Right lobe of liver (tissue), 4 donors: ENCODE measurements at regions not wholly inside any gene's neighbourhood (a gene's known extent, or its start where the extent isn't known, plus 50 kb on each side); places are given as distances from the start of the nearest gene placed in this dataset.

ENCODE experiments used
- POLR2A ChIP-seq: fragments of 450-650 bp; IDR thresholded peaks from one replicate; pipeline ENCODE4 v1.6.1; 2017; ENCODE audit warnings: antibody characterized with exemption, mild to moderate bottlenecking
- TF ChIP-seq, protein P1 (sequence below), 4 donors: fragments of 200-600 bp in 3 of 4; fragments of 450-650 bp in 1 of 4; IDR thresholded peaks; one replicate each; pipeline versions ENCODE4 v1.5.1 to v1.8.0; 2016 to 2022; ENCODE audit warnings: antibody characterized with exemption in 4 of 4, mild to moderate bottlenecking in 2 of 4
- donor health status: DM: no; HTN: no; CAD: no.
- donor health status: DM: no; HTN: no; CAD: no.
- donor health status: DM: no; HTN: yes; CAD: no.

DNA sequence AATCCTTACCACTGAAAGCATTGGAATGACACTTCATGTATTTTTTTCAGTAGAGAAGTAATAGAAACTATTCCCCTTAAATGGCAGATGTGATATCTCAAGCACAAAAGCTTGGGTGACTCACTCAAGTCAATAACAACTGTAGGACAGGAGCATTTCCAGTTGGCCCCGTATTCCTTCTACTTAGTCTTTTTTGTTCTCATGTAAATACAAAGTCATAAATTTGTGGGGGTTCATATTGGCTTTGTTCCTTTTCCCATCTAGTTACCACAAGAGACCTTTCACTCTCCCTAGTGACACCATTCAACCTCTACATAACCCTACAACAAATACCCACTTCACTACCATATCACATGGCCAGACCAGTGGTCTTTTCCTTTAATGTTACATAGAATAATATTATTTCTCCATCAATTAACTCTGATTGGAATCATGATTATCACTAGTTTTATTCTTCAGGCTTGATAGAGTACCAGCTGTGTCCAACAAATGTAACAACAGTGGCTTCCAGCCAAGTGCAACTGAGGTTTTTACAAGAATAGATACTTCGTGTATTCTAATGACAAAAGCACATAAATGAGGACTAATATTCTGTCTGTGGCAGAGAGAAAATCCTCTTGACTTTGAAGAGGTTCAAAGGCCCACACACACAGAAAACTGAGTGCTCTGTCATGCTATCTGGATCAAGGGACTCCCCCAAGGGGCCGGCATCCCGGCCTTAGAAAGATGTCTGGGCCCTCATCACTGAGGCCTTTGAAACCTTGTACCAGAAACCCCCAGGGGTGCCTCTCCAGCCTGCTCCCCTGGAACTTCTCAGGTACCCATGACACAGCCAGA lies 94.0 kb upstream of the THBS1 start:
- no peak for TF ChIP-seq POLR2A
- TF ChIP-seq, protein P1, sequence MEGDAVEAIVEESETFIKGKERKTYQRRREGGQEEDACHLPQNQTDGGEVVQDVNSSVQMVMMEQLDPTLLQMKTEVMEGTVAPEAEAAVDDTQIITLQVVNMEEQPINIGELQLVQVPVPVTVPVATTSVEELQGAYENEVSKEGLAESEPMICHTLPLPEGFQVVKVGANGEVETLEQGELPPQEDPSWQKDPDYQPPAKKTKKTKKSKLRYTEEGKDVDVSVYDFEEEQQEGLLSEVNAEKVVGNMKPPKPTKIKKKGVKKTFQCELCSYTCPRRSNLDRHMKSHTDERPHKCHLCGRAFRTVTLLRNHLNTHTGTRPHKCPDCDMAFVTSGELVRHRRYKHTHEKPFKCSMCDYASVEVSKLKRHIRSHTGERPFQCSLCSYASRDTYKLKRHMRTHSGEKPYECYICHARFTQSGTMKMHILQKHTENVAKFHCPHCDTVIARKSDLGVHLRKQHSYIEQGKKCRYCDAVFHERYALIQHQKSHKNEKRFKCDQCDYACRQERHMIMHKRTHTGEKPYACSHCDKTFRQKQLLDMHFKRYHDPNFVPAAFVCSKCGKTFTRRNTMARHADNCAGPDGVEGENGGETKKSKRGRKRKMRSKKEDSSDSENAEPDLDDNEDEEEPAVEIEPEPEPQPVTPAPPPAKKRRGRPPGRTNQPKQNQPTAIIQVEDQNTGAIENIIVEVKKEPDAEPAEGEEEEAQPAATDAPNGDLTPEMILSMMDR (IDR thresholded peaks at IDR 0.05): no peak
